Fibroblast of lung (primary cell): ENCODE measurements at regions not wholly inside any gene's neighbourhood (a gene's known extent, or its start where the extent isn't known, plus 50 kb on each side); places are given as distances from the start of the nearest gene placed in this dataset.

ENCODE experiments used
- DNase-seq, 2 donors: peaks; one replicate each; pipeline versions ENCODE4 v3.0.0 to v3.0.0-alpha.2; 2010; ENCODE audit warnings: low read depth in 2 of 2
- H2AFZ ChIP-seq: 2 replicates; pipeline ENCODE4 v1.5.1; 2012; ENCODE audit warnings: low read length, control low read depth, inconsistent platforms
- H3K27ac ChIP-seq: 2 replicates; pipeline ENCODE4 v1.5.1; 2011; ENCODE audit warnings: low read length, control low read depth; ENCODE audit not compliant: insufficient read depth
- H3K27me3 ChIP-seq: 2 replicates; pipeline ENCODE4 v1.5.1; 2011; ENCODE audit warnings: mild to moderate bottlenecking, low read length; ENCODE audit not compliant: control insufficient read depth, insufficient read depth
- H3K36me3 ChIP-seq: 2 replicates; pipeline ENCODE4 v1.5.1; 2011; ENCODE audit warnings: low read length; ENCODE audit not compliant: control insufficient read depth, insufficient read depth
- H3K4me1 ChIP-seq: 2 replicates; pipeline ENCODE4 v1.5.1; 2011; ENCODE audit warnings: low read length; ENCODE audit not compliant: control insufficient read depth, insufficient read depth; ENCODE audit errors: extremely low read depth
- H3K4me2 ChIP-seq: 2 replicates; pipeline ENCODE4 v1.5.1; 2011; ENCODE audit warnings: low read length, control low read depth; ENCODE audit not compliant: insufficient read depth; ENCODE audit errors: extremely low read depth
- H3K4me3 ChIP-seq, 4 experiments: fragments of 200-600 bp in 1 of 4; sonication (generic) in 1 of 4; replicated peaks in 1 of 4; 2 replicates each; pipeline ENCODE4 v1.5.1; 2011 to 2016; ENCODE audit warnings: low read length in 4 of 4, low read depth in 3 of 4, mild to moderate bottlenecking in 3 of 4, control low read depth in 2 of 4, inconsistent platforms in 1 of 4, mixed read lengths in 1 of 4; ENCODE audit not compliant: insufficient read depth in 1 of 4; ENCODE audit errors: control extremely low read depth in 1 of 4
- H3K79me2 ChIP-seq: 2 replicates; pipeline ENCODE4 v1.5.1; 2012; ENCODE audit warnings: mild to moderate bottlenecking, low read length, inconsistent platforms; ENCODE audit not compliant: control insufficient read depth, insufficient read depth
- H3K9ac ChIP-seq: 2 replicates; pipeline ENCODE4 v1.5.1; 2011; ENCODE audit warnings: mild to moderate bottlenecking, low read length, control low read depth; ENCODE audit not compliant: insufficient read depth
- H3K9me3 ChIP-seq: 2 replicates; pipeline ENCODE4 v1.5.1; 2012; ENCODE audit warnings: low read depth, low read length; ENCODE audit not compliant: control insufficient read depth, insufficient read depth
- H4K20me1 ChIP-seq: 2 replicates; pipeline ENCODE4 v1.5.1; 2011; ENCODE audit warnings: low read length; ENCODE audit not compliant: control insufficient read depth, insufficient read depth; ENCODE audit errors: extremely low read depth
- EZH2 ChIP-seq: IDR thresholded peaks from 2 replicates; pipeline ENCODE4 v1.5.1; 2012; ENCODE audit warnings: low read length, control low read depth, mild to moderate bottlenecking; ENCODE audit errors: missing control alignments
- TF ChIP-seq, protein P1 (sequence below), 2 donors: IDR thresholded peaks in 1 of 2; conservative IDR thresholded peaks in 1 of 2; 1 replicate in 1 of 2; 2 replicates in 1 of 2; pipeline ENCODE4 v1.5.1; 2011 to 2012; ENCODE audit warnings: low read length in 2 of 2, control low read depth in 1 of 2, inconsistent platforms in 1 of 2, low read depth in 1 of 2, mild to moderate bottlenecking in 1 of 2

DNA sequence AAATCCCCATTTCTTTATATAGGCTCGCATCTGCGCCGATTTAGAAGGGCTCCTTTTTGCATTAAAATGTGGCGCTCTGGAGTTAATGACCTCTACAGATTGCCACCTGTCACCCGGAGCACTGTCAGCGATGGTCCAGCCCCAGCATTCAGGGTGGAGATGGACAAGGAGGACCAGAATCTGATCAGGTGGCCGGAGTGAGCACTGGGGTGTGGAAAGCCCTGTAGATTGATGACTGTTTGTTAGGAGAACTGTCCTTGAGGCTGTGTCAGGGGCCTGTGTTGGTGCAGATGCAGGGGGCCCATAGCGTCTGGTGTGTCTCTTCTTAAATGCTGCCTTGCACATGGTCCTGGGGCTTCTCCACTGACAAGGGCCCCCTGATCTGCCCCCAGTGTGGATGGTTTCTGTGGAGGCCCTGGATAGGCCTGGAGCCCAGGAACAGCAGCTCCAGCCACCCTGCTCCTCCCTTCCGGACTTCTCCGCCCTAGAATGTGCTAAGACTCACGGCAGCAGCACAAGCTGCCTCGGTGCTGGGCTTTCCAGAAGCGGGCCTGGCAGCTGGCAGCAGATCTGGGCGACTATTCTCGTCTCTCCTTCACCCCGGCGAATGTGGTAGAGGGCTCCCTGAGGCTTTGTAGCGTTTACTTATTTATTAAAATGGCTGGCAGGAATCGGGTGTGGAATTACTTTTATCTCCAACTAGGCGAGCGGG is 1333.3 kb downstream of the BRD1 start:
- no peaks in the 10 kb centered on the region for H3K4me1 ChIP-seq
- H3K9ac ChIP-seq = no peak overlapping the region
- no peak overlapping the region for H3K4me2 ChIP-seq
- H3K27ac ChIP-seq = no peak overlapping the region
- no peak overlapping the region for H2AFZ ChIP-seq
- H3K9me3 ChIP-seq = no peaks in the 10 kb centered on the region
- H3K4me3 ChIP-seq = no peak overlapping the region
- H3K27me3 ChIP-seq = peaks cover 8% of the 10 kb centered on the region
- no peaks in the 10 kb centered on the region for H4K20me1 ChIP-seq
- no peak for DNase-seq
- H3K79me2 ChIP-seq = no peaks in the 10 kb centered on the region
- no peaks in the 10 kb centered on the region for H3K36me3 ChIP-seq
- no peak for TF ChIP-seq EZH2
- TF ChIP-seq, protein P1, sequence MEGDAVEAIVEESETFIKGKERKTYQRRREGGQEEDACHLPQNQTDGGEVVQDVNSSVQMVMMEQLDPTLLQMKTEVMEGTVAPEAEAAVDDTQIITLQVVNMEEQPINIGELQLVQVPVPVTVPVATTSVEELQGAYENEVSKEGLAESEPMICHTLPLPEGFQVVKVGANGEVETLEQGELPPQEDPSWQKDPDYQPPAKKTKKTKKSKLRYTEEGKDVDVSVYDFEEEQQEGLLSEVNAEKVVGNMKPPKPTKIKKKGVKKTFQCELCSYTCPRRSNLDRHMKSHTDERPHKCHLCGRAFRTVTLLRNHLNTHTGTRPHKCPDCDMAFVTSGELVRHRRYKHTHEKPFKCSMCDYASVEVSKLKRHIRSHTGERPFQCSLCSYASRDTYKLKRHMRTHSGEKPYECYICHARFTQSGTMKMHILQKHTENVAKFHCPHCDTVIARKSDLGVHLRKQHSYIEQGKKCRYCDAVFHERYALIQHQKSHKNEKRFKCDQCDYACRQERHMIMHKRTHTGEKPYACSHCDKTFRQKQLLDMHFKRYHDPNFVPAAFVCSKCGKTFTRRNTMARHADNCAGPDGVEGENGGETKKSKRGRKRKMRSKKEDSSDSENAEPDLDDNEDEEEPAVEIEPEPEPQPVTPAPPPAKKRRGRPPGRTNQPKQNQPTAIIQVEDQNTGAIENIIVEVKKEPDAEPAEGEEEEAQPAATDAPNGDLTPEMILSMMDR (conservative IDR thresholded peaks at IDR 0.05 in 1 of 2, IDR thresholded peaks at IDR 0.05 in 1 of 2; ENCODE audit: low read depth in 1 of 2, low read length in 2 of 2) = no peak

DNA sequence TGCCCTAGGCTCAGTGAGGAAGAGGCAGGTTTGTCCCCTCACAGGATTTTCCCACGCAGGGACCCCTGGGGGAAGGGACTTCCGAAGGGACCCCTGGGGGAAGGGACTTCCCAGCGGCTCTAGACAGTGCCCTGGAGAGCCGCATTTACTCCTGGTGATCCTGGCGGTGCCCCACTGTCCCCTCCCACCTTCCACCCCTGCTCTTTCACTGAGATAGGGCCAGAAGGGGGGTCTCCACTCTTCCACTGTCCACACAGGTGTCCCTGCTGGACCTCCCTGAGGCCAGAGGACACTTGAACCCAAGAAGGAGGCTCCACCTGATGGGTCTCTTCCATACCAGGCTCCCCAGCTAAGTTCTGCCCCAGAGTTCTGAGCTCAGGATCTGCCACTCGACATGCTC is 1333.9 kb downstream of the BRD1 start:
- Histone ChIP-seq H3K4me3 (no peak overlapping the region), H3K4me2 (no peak overlapping the region), H3K36me3 (no peaks in the 10 kb centered on the region), H3K79me2 (no peaks in the 10 kb centered on the region), H3K27me3 (peaks cover 8% of the 10 kb centered on the region), H2AFZ (no peak overlapping the region), H3K4me1 (no peaks in the 10 kb centered on the region), H3K9me3 (no peaks in the 10 kb centered on the region), H3K9ac (no peak overlapping the region), H4K20me1 (no peaks in the 10 kb centered on the region), H3K27ac (no peak overlapping the region)
- TF ChIP-seq EZH2 = no peak
- TF ChIP-seq, protein P1 (conservative IDR thresholded peaks at IDR 0.05 in 1 of 2, IDR thresholded peaks at IDR 0.05 in 1 of 2; ENCODE audit: low read depth in 1 of 2, low read length in 2 of 2) = no peak
- no peak for DNase-seq

DNA sequence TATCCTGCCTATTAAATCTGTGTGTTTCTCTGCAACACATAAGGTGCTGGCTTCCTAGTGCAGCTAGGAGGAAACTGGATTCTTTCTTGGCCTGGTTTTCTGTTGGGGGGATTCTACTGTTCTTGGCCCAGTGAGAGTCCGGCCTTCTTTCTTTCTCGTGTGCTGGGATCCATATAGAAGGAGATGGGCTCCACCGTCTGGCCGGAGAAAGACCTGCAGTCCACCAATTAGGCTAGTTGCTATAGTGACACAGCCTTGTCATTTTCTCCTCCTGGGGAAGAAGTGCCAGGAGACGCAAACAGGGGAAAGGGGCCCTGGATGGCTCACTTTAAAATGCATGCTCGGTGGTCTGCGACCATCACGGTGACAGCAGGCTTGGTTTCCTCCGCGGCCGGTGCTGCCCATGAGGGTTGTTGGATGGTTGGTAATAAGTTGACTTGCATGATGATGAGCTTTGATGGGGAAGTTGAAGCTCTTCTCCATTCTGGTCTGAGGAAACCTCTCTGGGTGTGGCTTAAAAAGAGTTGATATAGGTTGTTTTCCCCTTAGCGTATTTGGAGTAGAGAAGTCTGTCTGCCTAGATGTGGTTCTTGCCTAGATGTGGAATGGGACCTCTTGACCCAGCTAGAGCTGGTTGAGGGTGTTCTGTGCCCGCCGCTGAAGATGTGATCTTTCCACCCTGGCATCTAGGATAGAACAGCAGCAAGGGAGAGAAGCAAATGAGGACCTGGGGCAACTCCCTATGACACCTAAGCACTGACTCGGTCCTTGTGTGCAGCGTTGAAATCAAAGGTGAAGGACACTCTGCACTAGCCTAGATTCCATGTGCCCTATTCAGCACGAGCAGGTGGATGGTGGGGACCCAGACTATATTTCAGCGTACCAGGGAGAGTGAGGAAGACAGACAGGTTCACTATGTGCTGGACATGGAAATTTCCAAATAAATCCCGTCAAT is 1335.0 kb downstream of the BRD1 start:
- no peak overlapping the region for H3K27ac ChIP-seq
- no peaks in the 10 kb centered on the region for H3K36me3 ChIP-seq
- H3K9me3 ChIP-seq = no peaks in the 10 kb centered on the region
- H3K4me2 ChIP-seq = no peak overlapping the region
- H3K27me3 ChIP-seq = peaks cover 8% of the 10 kb centered on the region
- H3K9ac ChIP-seq = no peak overlapping the region
- H3K79me2 ChIP-seq = no peaks in the 10 kb centered on the region
- H3K4me3 ChIP-seq = no peak overlapping the region
- no peaks in the 10 kb centered on the region for H4K20me1 ChIP-seq
- DNase-seq = peak; percentile 73 to 78
- no peak overlapping the region for H2AFZ ChIP-seq
- TF ChIP-seq EZH2 = no peak
- TF ChIP-seq, protein P1 (conservative IDR thresholded peaks at IDR 0.05 in 1 of 2, IDR thresholded peaks at IDR 0.05 in 1 of 2; ENCODE audit: low read depth in 1 of 2, low read length in 2 of 2) = peak; percentile 85 to 91
- no peaks in the 10 kb centered on the region for H3K4me1 ChIP-seq
